Right lobe of liver (tissue), 6 donors: ENCODE measurements at regions not wholly inside any gene's neighbourhood (a gene's known extent, or its start where the extent isn't known, plus 50 kb on each side); places are given as distances from the start of the nearest gene placed in this dataset.

Experiments
- ATAC-seq, 4 donors: fragments of 200-7000 bp; cut with Tn5 transposase; one replicate each; pipeline ENCODE4 v1.9.1; 2020; ENCODE audit warnings: mild to moderate bottlenecking in 4 of 4, moderate library complexity in 4 of 4
- DNase-seq, 3 donors: peaks; one replicate each; pipeline ENCODE4 v3.0.0-alpha.2; 2020
- H3K27ac ChIP-seq, 3 donors: fragments of 200-600 bp; one replicate each; pipeline ENCODE4 v1.8.0; 2022
- H3K27me3 ChIP-seq, 2 donors: fragments of 200-600 bp; one replicate each; pipeline ENCODE4 v1.8.0; 2022
- H3K36me3 ChIP-seq, 4 donors: fragments of 200-600 bp; sonication (generic) in 1 of 4; one replicate each; pipeline versions ENCODE4 v1.5.1 to v1.8.0; 2017 to 2022; ENCODE audit warnings: control low read depth in 1 of 4
- H3K4me1 ChIP-seq, 4 donors: fragments of 200-600 bp; sonication (generic) in 1 of 4; one replicate each; pipeline versions ENCODE4 v1.5.1 to v1.8.0; 2017 to 2022; ENCODE audit warnings: control low read depth in 1 of 4
- H3K4me3 ChIP-seq, 3 donors: fragments of 200-600 bp; one replicate each; pipeline ENCODE4 v1.8.0; 2022
- H3K9me3 ChIP-seq, 4 donors: fragments of 200-600 bp; sonication (generic) in 1 of 4; one replicate each; pipeline versions ENCODE4 v1.5.1 to v1.8.0; 2017 to 2022; ENCODE audit warnings: control low read depth in 1 of 4
- CTCF ChIP-seq, 4 donors: fragments of 200-600 bp in 3 of 4; fragments of 450-650 bp in 1 of 4; IDR thresholded peaks; one replicate each; pipeline versions ENCODE4 v1.5.1 to v1.8.0; 2016 to 2022; ENCODE audit warnings: antibody characterized with exemption in 4 of 4, mild to moderate bottlenecking in 2 of 4
- POLR2A ChIP-seq: fragments of 450-650 bp; IDR thresholded peaks from one replicate; pipeline ENCODE4 v1.6.1; 2017; ENCODE audit warnings: antibody characterized with exemption, mild to moderate bottlenecking
- WGBS: methylation state at CpG from one replicate; pipeline ENCODE4 v1.1.6; 2018; ENCODE audit warnings: low coverage, low lambda C conversion rate; ENCODE audit not compliant: insufficient coverage; ENCODE audit errors: missing lambda C conversion rate; 5-methylcytosine and 5-hydroxymethylcytosine counted together
- intact Hi-C, 2 donors: fragments of 100-400 bp; cut with DNase I; formaldehyde crosslinking; loops; one replicate each; pipeline versions ENCODE4 v1.11.2 to v1.14.1; 2022
- donor health status: DM: no; HTN: yes; CAD: no.
- donor health status: DM: no; HTN: no; CAD: no.
- donor health status: DM: no; HTN: no; CAD: no.
- donor health status: DM: no; HTN: yes; CAD: no.
- donor health status: DM: no; HTN: yes; CAD: no.

GRCh38 chr5:116703941-116704340 is 129.3 kb upstream of the SEMA6A start:
- H3K27me3 ChIP-seq = no peaks in the 10 kb centered on the region

GRCh38 chr5:116703328-116703727 is 128.7 kb upstream of the SEMA6A start:
- Histone ChIP-seq H3K9me3 (no peaks in the 10 kb centered on the region), H3K36me3 (no peaks in the 10 kb centered on the region), H3K27ac (no peak overlapping the region), H3K27me3 (no peaks in the 10 kb centered on the region), H3K4me1 (no peaks in the 10 kb centered on the region), H3K4me3 (no peak overlapping the region)
- ATAC-seq (no peak), DNase-seq (no peak)
- WGBS = 89% methylated on average over 4 of the region's 4 CpGs
- intact Hi-C loops = no loop called here
- TF ChIP-seq CTCF (IDR thresholded peaks at IDR 0.05) (no peak), POLR2A (no peak)

More at GRCh38 chr5:116703941-116704340, 129.3 kb upstream of the SEMA6A start:
- Histone ChIP-seq H3K4me1 (no peaks in the 10 kb centered on the region), H3K9me3 (no peaks in the 10 kb centered on the region), H3K27ac (no peak overlapping the region), H3K36me3 (no peaks in the 10 kb centered on the region), H3K4me3 (no peak overlapping the region)
- no peak for DNase-seq
- no peak for TF ChIP-seq POLR2A
- TF ChIP-seq CTCF (IDR thresholded peaks at IDR 0.05) = no peak
- WGBS = 73% methylated on average over 5 of the region's 5 CpGs
- no peak for ATAC-seq
- intact Hi-C loops = no loop called here

GRCh38 chr5:116702776-116703175 is 128.2 kb upstream of the SEMA6A start:
- no peaks in the 10 kb centered on the region for H3K36me3 ChIP-seq
- TF ChIP-seq CTCF (IDR thresholded peaks at IDR 0.05) (no peak), POLR2A (no peak)
- DNase-seq (no peak), ATAC-seq (no peak)
- intact Hi-C loops = no loop called here
- no peaks in the 10 kb centered on the region for H3K27me3 ChIP-seq
- no peaks in the 10 kb centered on the region for H3K9me3 ChIP-seq
- 70% methylated on average over 1 of the region's 1 CpG for WGBS
- no peaks in the 10 kb centered on the region for H3K4me1 ChIP-seq
- no peak overlapping the region for H3K27ac ChIP-seq
- no peak overlapping the region for H3K4me3 ChIP-seq

- ATAC-seq (no peak), DNase-seq (no peak)
- no peaks in the 10 kb centered on the region for H3K27me3 ChIP-seq
- H3K4me1 ChIP-seq = no peaks in the 10 kb centered on the region
- H3K36me3 ChIP-seq = no peaks in the 10 kb centered on the region
- no peak for TF ChIP-seq CTCF (IDR thresholded peaks at IDR 0.05)
- no peak for TF ChIP-seq POLR2A
- intact Hi-C loops = no loop called here
- H3K9me3 ChIP-seq = no peaks in the 10 kb centered on the region
- H3K4me3 ChIP-seq = no peak overlapping the region
- no peak overlapping the region for H3K27ac ChIP-seq
- 24% methylated on average over 1 of the region's 1 CpG for WGBS
These were observed 124.7 kb upstream of the SEMA6A start for GRCh38 chr5:116699332-116699731.

- intact Hi-C loops = no loop called here
- H3K27ac ChIP-seq = no peak overlapping the region
- ATAC-seq (no peak), DNase-seq (no peak)
- H3K4me3 ChIP-seq = no peak overlapping the region
- WGBS = 27% methylated on average over 5 of the region's 5 CpGs
- no peaks in the 10 kb centered on the region for H3K4me1 ChIP-seq
- H3K9me3 ChIP-seq = no peaks in the 10 kb centered on the region
- TF ChIP-seq CTCF (IDR thresholded peaks at IDR 0.05) (no peak), POLR2A (no peak)
- no peaks in the 10 kb centered on the region for H3K36me3 ChIP-seq
- no peaks in the 10 kb centered on the region for H3K27me3 ChIP-seq
These were observed 121.7 kb upstream of the SEMA6A start for GRCh38 chr5:116696366-116696765.
